HepG2 (cell line): ENCODE measurements at regions not wholly inside any gene's neighbourhood (a gene's known extent, or its start where the extent isn't known, plus 50 kb on each side); places are given as distances from the start of the nearest gene placed in this dataset.

Source experiments
- ATAC-seq: fragments of 200-7000 bp; cut with Tn5 transposase; 3 replicates; pipeline ENCODE4 v1.9.1; 2020; ENCODE audit warnings: mild to moderate bottlenecking, moderate library complexity
- BruUV-seq: library from RNA; stranded (reverse); fragments of 400-500 nt; replicated peaks from 2 replicates; lab custom pipeline; 2021; lab: Mats Ljungman, UMichigan
- CTCF ChIA-PET: fragments of 300-600 bp; formaldehyde crosslinking; extraction: SDS; loops from one replicate; lab custom pipeline; 2021; ENCODE audit warnings: low total read pairs, inconsistent platforms, low intra/inter-chr PET ratio; lab: Yijun Ruan, JAX
- POLR2A ChIA-PET: fragments of 350-600 bp; sonication (Branson Sonifier 250); formaldehyde crosslinking; loops from one replicate; lab custom pipeline; 2020; ENCODE audit warnings: antibody characterized with exemption, inconsistent platforms; lab: Yijun Ruan, JAX
- DNase-seq: peaks from one replicate; pipeline ENCODE4 v3.0.0-alpha.2; 2015; ENCODE audit warnings: low spot score
- FAIRE-seq: peaks from 3 replicates; lab custom pipeline; 2011; peaks lifted over from hg19 to GRCh38; lab: Jason Lieb, UNC
- H2AFZ ChIP-seq: one replicate; pipeline ENCODE4 v1.6.1; 2011; ENCODE audit warnings: low read length, inconsistent platforms
- H3K27ac ChIP-seq: fragments of 300-600 bp; 3 replicates; pipeline ENCODE4 v1.8.0; 2011; ENCODE audit warnings: mixed run types, mild to moderate bottlenecking, mixed read lengths, low read length, inconsistent platforms; ENCODE audit not compliant: insufficient read depth; ENCODE audit errors: extremely low read length
- H3K27me3 ChIP-seq, 2 experiments: fragments of 200-600 bp in 1 of 2; 2 replicates in 1 of 2; 3 replicates in 1 of 2; pipeline versions ENCODE4 v1.6.0 to v1.8.0; 2011; ENCODE audit warnings: low read length in 2 of 2, mild to moderate bottlenecking in 2 of 2, moderate library complexity in 2 of 2, inconsistent platforms in 1 of 2; ENCODE audit not compliant: insufficient read depth in 2 of 2, control insufficient read depth in 1 of 2
- H3K36me3 ChIP-seq, 2 experiments: fragments of 200-600 bp in 1 of 2; replicated peaks in 1 of 2; 2 replicates in 1 of 2; 3 replicates in 1 of 2; pipeline versions ENCODE4 v1.5.1 to v1.8.0; 2011; ENCODE audit warnings: low read length in 2 of 2, inconsistent platforms in 1 of 2; ENCODE audit not compliant: insufficient read depth in 2 of 2, control insufficient read depth in 1 of 2
- H3K4me1 ChIP-seq: 2 replicates; pipeline ENCODE4 v1.5.1; 2012; ENCODE audit warnings: low read length, inconsistent platforms; ENCODE audit not compliant: insufficient read depth
- H3K4me2 ChIP-seq: 2 replicates; pipeline ENCODE4 v1.6.0; 2011; ENCODE audit warnings: low read depth, low read length, inconsistent platforms
- H3K4me3 ChIP-seq, 3 experiments: fragments of 200-600 bp in 1 of 3; sonication (generic), shearing (Covaris generic) in 1 of 3; replicated peaks in 1 of 3; 2 replicates each; pipeline ENCODE4 v1.5.1; 2011 to 2016; ENCODE audit warnings: low read length in 3 of 3, inconsistent platforms in 2 of 3, low read depth in 2 of 3, mild to moderate bottlenecking in 2 of 3, control low read depth in 1 of 3, mixed read lengths in 1 of 3; ENCODE audit not compliant: insufficient read depth in 1 of 3
- H3K79me2 ChIP-seq: one replicate; pipeline ENCODE4 v1.6.1; 2011; ENCODE audit warnings: low read length, inconsistent platforms; ENCODE audit not compliant: insufficient read depth
- H3K9ac ChIP-seq: 2 replicates; pipeline ENCODE4 v1.6.0; 2011; ENCODE audit warnings: mild to moderate bottlenecking, low read depth, low read length, inconsistent platforms; ENCODE audit not compliant: insufficient read depth
- H3K9me3 ChIP-seq: 2 replicates; pipeline ENCODE4 v1.5.1; 2012; ENCODE audit warnings: mild to moderate bottlenecking, low read length
- H4K20me1 ChIP-seq: 2 replicates; pipeline ENCODE4 v1.6.0; 2011; ENCODE audit warnings: inconsistent platforms, mild to moderate bottlenecking, low read length, moderate library complexity; ENCODE audit not compliant: insufficient read depth
- CCAR2 ChIP-seq: fragments of 200-400 bp; formaldehyde crosslinking; optimal IDR thresholded peaks from 2 replicates; pipeline ENCODE3; 2018; ENCODE audit warnings: low read depth, mild to moderate bottlenecking, low read length, moderate library complexity
- DR1 ChIP-seq: sonication (generic); formaldehyde crosslinking; IDR thresholded peaks from 2 replicates; pipeline ENCODE4 v1.8.0; 2021; ENCODE audit warnings: mild to moderate bottlenecking, missing genetic modification reagents, inconsistent platforms
- FOXJ3 ChIP-seq: sonication (generic); formaldehyde crosslinking; IDR thresholded peaks from 2 replicates; pipeline ENCODE4 v1.4.0; 2020; ENCODE audit warnings: missing genetic modification reagents, mild to moderate bottlenecking, borderline replicate concordance
- HOXA5 ChIP-seq: sonication (generic); formaldehyde crosslinking; IDR thresholded peaks from 2 replicates; pipeline ENCODE4 v1.4.0; 2020; ENCODE audit warnings: missing genetic modification reagents
- ZNF317 ChIP-seq: sonication (generic); formaldehyde crosslinking; IDR thresholded peaks from 2 replicates; pipeline ENCODE4 v1.5.0; 2020; ENCODE audit warnings: mild to moderate bottlenecking, missing genetic modification reagents
- ZNF766 ChIP-seq: sonication (generic); formaldehyde crosslinking; IDR thresholded peaks from 2 replicates; pipeline ENCODE4 v1.5.0; 2020; ENCODE audit warnings: missing genetic modification reagents, borderline replicate concordance
- ZSCAN20 ChIP-seq: sonication (generic); formaldehyde crosslinking; IDR thresholded peaks from 2 replicates; pipeline ENCODE4 v1.4.0; 2020; ENCODE audit warnings: missing genetic modification reagents, mild to moderate bottlenecking, borderline replicate concordance
- WGBS: methylation state at CpG from one replicate; pipeline ENCODE4 v1.1.6; 2017; ENCODE audit warnings: low lambda C conversion rate; 5-methylcytosine and 5-hydroxymethylcytosine counted together
- in situ Hi-C: cut with HindIII; loops from 2 replicates; pipeline ENCODE4 v1.10.0; 2017; ENCODE audit warnings: low pct_unique_long_range_greater_than_20kb; ENCODE audit not compliant: extremely low pct_ligation_motif_present
- intact Hi-C: fragments of 100-400 bp; cut with micrococcal nuclease; formaldehyde crosslinking; loops from one replicate; pipeline ENCODE4 v1.10.0; 2022; ENCODE audit not compliant: unreplicated experiment
- TF ChIP-seq, protein P1 (sequence below): sonication (generic); formaldehyde crosslinking; IDR thresholded peaks from 2 replicates; pipeline ENCODE4 v1.9.0; 2021; ENCODE audit warnings: mild to moderate bottlenecking, missing genetic modification reagents
- TF ChIP-seq, protein P2 (sequence below): sonication (generic); formaldehyde crosslinking; conservative IDR thresholded peaks from 2 replicates; pipeline ENCODE4 v1.8.1; 2023; ENCODE audit warnings: missing genetic modification reagents
- TF ChIP-seq, protein P3 (sequence below): sonication (generic); formaldehyde crosslinking; IDR thresholded peaks from 2 replicates; pipeline ENCODE4 v1.4.0; 2020; ENCODE audit warnings: missing genetic modification reagents, mild to moderate bottlenecking, borderline replicate concordance

DNA sequence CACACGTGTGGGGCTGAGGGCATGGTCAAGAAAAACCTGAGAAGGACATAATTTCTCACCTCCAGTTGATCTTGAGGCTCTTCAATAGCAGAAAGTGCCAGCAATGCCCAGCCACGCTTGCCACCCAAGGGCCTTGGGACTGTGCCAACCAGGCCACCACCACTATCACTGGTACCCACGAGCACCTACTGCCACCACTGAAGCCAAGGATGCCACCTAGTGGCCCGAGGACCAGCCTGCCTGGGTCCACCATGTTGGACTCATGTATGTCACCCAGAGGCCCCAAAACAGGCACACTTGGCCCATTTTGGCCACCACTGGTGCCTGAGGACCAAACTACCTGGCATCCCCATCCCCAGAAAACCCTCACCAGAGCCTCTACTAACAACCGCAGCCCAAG, 191.8 kb downstream of the ADAM29 start (continued):
- TF ChIP-seq, protein P1, sequence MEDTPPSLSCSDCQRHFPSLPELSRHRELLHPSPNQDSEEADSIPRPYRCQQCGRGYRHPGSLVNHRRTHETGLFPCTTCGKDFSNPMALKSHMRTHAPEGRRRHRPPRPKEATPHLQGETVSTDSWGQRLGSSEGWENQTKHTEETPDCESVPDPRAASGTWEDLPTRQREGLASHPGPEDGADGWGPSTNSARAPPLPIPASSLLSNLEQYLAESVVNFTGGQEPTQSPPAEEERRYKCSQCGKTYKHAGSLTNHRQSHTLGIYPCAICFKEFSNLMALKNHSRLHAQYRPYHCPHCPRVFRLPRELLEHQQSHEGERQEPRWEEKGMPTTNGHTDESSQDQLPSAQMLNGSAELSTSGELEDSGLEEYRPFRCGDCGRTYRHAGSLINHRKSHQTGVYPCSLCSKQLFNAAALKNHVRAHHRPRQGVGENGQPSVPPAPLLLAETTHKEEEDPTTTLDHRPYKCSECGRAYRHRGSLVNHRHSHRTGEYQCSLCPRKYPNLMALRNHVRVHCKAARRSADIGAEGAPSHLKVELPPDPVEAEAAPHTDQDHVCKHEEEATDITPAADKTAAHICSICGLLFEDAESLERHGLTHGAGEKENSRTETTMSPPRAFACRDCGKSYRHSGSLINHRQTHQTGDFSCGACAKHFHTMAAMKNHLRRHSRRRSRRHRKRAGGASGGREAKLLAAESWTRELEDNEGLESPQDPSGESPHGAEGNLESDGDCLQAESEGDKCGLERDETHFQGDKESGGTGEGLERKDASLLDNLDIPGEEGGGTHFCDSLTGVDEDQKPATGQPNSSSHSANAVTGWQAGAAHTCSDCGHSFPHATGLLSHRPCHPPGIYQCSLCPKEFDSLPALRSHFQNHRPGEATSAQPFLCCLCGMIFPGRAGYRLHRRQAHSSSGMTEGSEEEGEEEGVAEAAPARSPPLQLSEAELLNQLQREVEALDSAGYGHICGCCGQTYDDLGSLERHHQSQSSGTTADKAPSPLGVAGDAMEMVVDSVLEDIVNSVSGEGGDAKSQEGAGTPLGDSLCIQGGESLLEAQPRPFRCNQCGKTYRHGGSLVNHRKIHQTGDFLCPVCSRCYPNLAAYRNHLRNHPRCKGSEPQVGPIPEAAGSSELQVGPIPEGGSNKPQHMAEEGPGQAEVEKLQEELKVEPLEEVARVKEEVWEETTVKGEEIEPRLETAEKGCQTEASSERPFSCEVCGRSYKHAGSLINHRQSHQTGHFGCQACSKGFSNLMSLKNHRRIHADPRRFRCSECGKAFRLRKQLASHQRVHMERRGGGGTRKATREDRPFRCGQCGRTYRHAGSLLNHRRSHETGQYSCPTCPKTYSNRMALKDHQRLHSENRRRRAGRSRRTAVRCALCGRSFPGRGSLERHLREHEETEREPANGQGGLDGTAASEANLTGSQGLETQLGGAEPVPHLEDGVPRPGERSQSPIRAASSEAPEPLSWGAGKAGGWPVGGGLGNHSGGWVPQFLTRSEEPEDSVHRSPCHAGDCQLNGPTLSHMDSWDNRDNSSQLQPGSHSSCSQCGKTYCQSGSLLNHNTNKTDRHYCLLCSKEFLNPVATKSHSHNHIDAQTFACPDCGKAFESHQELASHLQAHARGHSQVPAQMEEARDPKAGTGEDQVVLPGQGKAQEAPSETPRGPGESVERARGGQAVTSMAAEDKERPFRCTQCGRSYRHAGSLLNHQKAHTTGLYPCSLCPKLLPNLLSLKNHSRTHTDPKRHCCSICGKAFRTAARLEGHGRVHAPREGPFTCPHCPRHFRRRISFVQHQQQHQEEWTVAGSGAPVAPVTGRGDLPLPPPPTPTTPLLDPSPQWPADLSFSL = no peak

DNA sequence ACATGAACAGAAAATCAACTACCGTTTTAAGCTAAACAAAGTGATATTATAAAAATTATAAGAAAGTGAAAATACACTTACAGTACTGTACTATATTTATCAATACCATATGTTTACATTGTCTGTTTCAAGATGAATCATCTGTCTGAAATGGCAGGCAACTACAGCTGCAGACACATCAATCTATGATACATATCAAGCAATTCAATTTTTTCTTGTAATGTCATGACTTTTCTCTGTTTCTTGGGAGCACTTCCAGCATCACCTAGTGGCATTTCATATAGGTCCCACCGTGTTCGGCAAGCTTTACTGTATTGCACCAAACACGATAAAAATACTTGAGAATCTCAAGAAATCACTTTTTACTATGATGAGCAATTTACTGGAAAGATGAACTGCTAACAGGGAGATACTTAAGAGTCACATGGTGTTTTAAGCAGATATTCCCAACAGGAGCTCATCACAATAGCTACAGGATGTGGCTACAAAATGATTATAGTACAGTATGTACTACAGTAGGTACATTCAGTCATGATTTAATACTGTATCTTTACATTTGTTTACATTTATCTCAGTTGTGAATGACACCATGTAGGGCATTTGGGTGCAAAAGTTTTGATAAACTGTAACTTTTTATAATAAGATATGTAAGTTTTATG, 207.4 kb downstream of the ADAM29 start:
- peaks cover 93% of the 10 kb centered on the region for H3K9me3 ChIP-seq
- H3K4me1 ChIP-seq = no peaks in the 10 kb centered on the region
- FAIRE-seq (no peak), DNase-seq (no peak), ATAC-seq (no peak)
- ChIA-PET POLR2A (no interaction called here), CTCF (no interaction called here)
- intact Hi-C loops (no loop called here), in situ Hi-C loops (no loop called here)
- no peak overlapping the region for H3K27ac ChIP-seq
- H2AFZ ChIP-seq = no peak overlapping the region
- no peaks in the 10 kb centered on the region for H3K27me3 ChIP-seq
- no peaks in the 10 kb centered on the region for H3K79me2 ChIP-seq
- 37% methylated on average over 4 of the region's 4 CpGs for WGBS
- no peaks in the 10 kb centered on the region for H4K20me1 ChIP-seq
- no peak overlapping the region for H3K9ac ChIP-seq
- no peak overlapping the region for H3K4me2 ChIP-seq
- H3K36me3 ChIP-seq = no peaks in the 10 kb centered on the region
- no TSS peak for BruUV-seq
- no peak overlapping the region for H3K4me3 ChIP-seq
- TF ChIP-seq ZNF317 (CRISPR knock-in tag) (no peak), FOXJ3 (CRISPR knock-in tag) (no peak), ZNF766 (no peak), CCAR2 (no peak), DR1 (CRISPR knock-in tag) (no peak), ZSCAN20 (CRISPR knock-in tag) (no peak), HOXA5 (CRISPR knock-in tag) (no peak)
- TF ChIP-seq, protein P2, sequence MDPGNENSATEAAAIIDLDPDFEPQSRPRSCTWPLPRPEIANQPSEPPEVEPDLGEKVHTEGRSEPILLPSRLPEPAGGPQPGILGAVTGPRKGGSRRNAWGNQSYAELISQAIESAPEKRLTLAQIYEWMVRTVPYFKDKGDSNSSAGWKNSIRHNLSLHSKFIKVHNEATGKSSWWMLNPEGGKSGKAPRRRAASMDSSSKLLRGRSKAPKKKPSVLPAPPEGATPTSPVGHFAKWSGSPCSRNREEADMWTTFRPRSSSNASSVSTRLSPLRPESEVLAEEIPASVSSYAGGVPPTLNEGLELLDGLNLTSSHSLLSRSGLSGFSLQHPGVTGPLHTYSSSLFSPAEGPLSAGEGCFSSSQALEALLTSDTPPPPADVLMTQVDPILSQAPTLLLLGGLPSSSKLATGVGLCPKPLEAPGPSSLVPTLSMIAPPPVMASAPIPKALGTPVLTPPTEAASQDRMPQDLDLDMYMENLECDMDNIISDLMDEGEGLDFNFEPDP (CRISPR knock-in tag) = no peak
- TF ChIP-seq, protein P3, sequence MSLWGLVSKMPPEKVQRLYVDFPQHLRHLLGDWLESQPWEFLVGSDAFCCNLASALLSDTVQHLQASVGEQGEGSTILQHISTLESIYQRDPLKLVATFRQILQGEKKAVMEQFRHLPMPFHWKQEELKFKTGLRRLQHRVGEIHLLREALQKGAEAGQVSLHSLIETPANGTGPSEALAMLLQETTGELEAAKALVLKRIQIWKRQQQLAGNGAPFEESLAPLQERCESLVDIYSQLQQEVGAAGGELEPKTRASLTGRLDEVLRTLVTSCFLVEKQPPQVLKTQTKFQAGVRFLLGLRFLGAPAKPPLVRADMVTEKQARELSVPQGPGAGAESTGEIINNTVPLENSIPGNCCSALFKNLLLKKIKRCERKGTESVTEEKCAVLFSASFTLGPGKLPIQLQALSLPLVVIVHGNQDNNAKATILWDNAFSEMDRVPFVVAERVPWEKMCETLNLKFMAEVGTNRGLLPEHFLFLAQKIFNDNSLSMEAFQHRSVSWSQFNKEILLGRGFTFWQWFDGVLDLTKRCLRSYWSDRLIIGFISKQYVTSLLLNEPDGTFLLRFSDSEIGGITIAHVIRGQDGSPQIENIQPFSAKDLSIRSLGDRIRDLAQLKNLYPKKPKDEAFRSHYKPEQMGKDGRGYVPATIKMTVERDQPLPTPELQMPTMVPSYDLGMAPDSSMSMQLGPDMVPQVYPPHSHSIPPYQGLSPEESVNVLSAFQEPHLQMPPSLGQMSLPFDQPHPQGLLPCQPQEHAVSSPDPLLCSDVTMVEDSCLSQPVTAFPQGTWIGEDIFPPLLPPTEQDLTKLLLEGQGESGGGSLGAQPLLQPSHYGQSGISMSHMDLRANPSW (CRISPR knock-in tag) = no peak
